Neural progenitor cell (in vitro differentiated cells): ENCODE measurements at regions not wholly inside any gene's neighbourhood (a gene's known extent, or its start where the extent isn't known, plus 50 kb on each side); places are given as distances from the start of the nearest gene placed in this dataset.

ENCODE experiments used
- CTCF ChIP-seq: fragments of 200-600 bp; sonication (generic); IDR thresholded peaks from 2 replicates; pipeline ENCODE4 v1.5.1; 2017; ENCODE audit warnings: antibody characterized with exemption, mild to moderate bottlenecking
- EZH2 ChIP-seq: fragments of 200-600 bp; sonication (generic); IDR thresholded peaks from 2 replicates; pipeline ENCODE4 v1.6.1; 2017; ENCODE audit warnings: antibody characterized with exemption, mild to moderate bottlenecking, moderate library complexity
- EZH2phosphoT487 ChIP-seq: fragments of 200-600 bp; sonication (generic); IDR thresholded peaks from 2 replicates; pipeline ENCODE4 v1.6.1; 2017; ENCODE audit warnings: antibody characterized with exemption

- TF ChIP-seq EZH2 (no peak), CTCF (no peak), EZH2phosphoT487 (no peak)
Measured at GRCh38 chr1:59100708-59101374, 196.1 kb upstream of the FGGY start.
